Stimulated activated CD4-positive, alpha-beta T cell treated with anti-CD3 and anti-CD28 coated beads, TNF-alpha, amount 100 ng/mL, for 4 hours (primary cell): ENCODE measurements at regions not wholly inside any gene's neighbourhood (a gene's known extent, or its start where the extent isn't known, plus 50 kb on each side); places are given as distances from the start of the nearest gene placed in this dataset.

ENCODE experiments used
- DNase-seq, 3 experiments: peaks; one replicate each; pipeline ENCODE4 v3.0.0-alpha.2; 2020; ENCODE audit warnings: low read depth in 3 of 3

GRCh38 chr3:177742273-177742672 is 545.0 kb upstream of the TBL1XR1 start:
- no peak for DNase-seq

DNA sequence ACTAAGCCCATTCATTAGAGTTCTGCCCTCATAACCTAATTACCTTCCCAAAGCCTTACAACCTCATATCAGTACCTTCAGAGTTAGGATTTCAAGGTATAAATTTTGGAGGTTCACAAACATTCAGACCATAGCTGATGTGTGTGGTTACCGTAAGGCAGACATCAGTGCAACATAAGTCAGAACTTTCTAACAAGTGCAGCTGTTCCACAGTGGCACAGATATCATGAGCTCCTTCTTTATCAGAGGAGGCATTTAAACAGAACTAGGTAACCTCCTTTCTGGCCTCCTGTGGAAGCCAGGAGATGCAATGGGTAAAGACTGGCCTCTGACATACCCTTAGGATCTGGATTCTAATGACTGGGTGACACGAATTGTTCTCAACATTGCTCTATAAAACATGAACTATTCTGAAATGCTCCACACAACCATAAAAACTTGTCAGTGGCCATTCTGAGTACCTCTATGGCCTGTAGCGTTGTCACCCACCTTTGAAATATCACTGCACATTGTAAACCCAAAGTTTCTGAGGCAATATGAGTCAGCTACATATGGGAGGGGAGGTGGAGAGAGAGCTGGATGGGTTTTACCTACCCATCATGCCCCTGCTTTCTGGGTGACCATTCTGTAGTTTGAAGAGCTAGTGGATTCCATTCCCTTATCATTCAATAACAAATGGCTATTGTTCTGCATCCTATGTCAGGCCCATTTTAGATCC is 546.0 kb upstream of the TBL1XR1 start:
- DNase-seq, result no peak

- no peak for DNase-seq
Measured at GRCh38 chr3:177744873-177745606, 547.8 kb upstream of the TBL1XR1 start.

DNA sequence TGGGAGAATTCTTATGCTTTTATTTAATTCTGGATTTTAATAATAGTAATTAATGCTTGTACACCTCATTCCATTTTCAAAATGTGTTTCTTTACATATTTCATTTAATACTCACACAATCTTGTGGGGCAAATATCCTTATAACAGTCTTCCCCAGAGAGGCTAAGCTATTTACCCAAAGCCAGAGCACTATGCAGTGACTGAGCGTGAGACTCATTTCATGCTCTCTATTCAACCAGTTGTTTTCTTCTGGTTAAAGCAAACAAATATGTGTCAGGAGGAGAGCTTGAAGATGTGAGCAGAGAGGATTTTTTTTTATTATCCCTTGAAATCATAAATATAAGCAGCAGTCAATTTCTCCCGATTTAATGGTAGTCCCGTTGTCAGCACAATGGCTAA is 548.3 kb upstream of the TBL1XR1 start:
- no peak for DNase-seq

- DNase-seq, result no peak
Measured at GRCh38 chr3:177746337-177746933, 549.2 kb upstream of the TBL1XR1 start.

DNA sequence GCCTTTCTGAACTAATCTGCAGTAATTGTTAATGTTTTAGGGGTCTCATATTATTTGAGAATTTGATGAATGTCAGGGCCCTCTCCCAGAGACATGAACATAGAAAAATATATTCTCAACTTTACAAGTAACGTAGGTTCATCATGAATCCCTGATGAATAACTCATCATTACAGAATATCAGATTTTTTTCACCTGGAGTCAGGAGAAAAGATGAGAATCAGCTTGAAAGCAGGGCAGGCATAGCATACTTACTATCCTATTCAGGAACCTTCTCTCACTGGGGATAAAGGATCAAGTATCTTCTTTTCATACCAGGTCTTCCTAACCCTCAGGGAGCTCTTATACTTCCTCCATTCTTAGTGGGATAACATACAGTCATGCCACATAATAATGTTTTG is 552.6 kb upstream of the TBL1XR1 start:
- DNase-seq, result no peak

DNA sequence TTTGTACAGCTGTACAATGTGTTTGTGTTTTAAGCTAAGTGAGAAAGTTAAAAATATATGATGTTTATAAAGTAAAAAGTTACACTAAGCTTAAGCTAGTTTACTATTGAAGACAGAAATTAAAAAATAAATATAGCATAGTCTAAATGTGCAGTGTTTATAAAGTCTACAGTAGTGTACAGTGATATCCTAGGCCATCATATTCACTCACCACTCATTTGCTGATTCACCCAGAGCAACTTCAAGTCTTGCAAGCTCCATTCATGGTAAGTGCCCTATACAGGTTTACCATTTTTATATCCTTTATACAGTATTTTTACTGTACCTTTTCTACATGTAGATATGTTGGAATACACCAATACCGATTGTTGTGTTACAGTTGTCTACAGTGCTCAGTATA is 553.2 kb upstream of the TBL1XR1 start:
- DNase-seq, result no peak

DNA sequence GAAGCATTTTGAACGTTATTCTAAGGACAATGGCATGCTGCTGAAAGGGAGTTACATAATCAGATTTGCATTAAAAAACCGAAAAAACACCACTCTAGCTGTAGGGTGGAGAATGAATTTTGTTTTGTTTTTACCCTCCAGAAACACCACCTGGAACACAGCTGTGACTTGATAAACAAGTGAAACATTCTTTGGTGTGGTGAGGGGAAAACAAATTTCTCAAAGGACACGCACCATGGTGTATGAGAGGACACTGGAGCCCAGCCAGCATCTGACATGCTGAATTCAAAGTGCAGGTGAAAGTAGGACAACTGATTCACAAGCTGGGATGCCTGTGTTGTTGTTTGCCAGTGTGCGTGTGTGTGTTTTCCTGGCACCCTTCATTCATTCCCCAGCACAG is 554.5 kb upstream of the TBL1XR1 start:
- no peak for DNase-seq

- DNase-seq, result no peak
Measured at GRCh38 chr3:177752831-177753230, 555.5 kb upstream of the TBL1XR1 start.

- no peak for DNase-seq
Measured at GRCh38 chr3:177753451-177754155, 556.3 kb upstream of the TBL1XR1 start.

DNA sequence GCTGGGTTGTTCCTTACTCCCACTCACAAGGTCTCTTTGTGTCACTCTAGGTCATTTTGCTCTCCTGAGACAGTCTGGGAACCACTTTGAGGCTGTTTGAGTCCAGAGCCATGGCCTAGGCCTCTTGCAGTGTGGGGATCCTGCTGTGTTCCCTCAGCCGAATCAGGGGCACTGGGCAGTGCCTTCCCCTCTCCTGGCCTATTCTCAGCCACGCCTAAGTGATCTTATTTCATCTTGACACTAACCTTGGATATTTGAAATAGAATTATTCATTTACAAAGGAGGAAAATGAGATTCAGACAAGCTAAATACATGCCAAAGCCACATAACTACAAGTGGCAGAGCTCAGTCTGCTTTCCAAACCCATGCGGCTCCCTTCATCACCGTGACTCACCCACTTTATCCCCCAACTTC is 557.2 kb upstream of the TBL1XR1 start:
- DNase-seq, result no peak

- DNase-seq, result no peak
Measured at GRCh38 chr3:177758126-177758525, 560.8 kb upstream of the TBL1XR1 start.

DNA sequence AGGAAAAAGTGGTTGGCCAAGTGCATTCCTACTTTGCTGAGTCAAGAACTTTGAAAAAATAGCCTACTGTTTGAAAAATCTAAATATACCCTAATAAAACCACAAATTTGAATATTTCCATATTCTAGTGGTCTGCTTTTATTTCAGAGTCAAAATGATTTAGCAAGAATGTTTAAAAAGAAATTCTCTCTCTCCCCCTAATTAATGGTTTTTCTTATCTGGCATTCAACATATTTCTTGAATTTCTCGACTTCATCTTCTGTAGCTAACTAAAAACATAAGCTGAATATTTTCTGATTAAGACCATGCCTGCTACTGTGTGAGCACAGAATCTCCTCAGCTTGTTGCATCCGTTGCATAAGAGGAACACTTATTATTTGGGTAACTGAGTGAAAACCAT is 563.5 kb upstream of the TBL1XR1 start:
- DNase-seq, result no peak

DNA sequence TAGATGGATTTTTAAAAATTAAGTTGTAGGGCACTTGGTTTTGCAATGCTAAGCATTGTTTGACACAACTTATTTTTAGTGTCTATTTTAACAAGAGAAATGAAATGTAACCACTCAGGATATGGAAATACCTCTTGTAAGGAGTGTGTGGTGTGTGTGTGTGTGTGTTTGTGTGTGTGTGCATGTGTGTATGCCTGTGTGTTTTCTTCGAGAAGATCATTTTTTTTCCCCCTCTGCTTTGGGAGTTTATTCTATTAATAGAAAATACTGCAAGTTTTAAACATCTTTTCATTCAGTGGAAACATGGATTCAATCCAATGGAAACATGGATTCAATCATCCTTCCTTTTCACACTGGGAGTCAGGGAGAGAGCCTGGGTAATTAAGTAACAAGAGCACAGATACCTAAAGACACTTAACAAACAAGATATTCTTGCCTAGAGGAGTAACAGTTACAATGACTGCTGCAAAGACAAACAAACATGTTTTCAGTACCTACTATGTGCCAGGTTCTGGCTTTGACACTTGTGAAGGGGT is 567.2 kb upstream of the TBL1XR1 start:
- DNase-seq, result no peak

- DNase-seq, result no peak
Measured at GRCh38 chr3:177764933-177765332, 567.7 kb upstream of the TBL1XR1 start.

- no peak for DNase-seq
Measured at GRCh38 chr3:177770383-177771230, 573.3 kb upstream of the TBL1XR1 start.

- DNase-seq, result no peak
Measured at GRCh38 chr3:177771780-177772179, 574.5 kb upstream of the TBL1XR1 start.

DNA sequence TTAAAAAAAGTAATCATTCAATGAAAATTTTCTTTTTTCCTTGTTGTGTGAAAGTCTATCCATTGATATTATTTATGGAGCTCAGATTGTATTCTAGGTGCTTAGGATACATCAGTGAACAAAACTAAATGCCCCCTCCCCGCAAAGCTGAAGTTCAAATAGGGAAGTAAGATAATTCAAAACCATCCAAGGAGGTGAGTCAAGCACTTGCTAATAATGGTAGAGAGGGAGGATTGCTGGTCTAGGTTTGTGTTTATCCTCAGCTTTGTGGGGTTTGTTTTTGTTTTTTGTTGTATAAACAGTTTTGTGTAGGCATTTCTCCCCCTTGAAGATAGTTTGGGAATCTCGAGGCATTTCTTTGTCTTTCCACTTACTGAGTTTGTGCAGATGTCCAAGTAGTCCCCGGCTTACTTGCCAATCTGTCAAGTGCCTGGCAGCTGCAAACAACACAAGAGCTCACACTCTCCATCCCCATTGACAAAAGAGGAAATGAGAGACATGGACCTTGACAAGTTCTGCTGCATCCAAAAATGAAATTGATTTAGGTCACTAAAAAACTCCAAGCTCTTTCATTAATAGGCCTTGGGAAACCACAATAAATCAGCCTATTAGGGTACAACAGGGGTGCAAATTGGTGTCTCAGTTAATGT is 575.8 kb upstream of the TBL1XR1 start:
- no peak for DNase-seq

- DNase-seq, result no peak
Measured at GRCh38 chr3:177773717-177774116, 576.4 kb upstream of the TBL1XR1 start.

- DNase-seq, result no peak
Measured at GRCh38 chr3:177776661-177777101, 579.4 kb upstream of the TBL1XR1 start.

- DNase-seq, result peak in 1 of 3 experiments; percentile 4
Measured at GRCh38 chr3:177777699-177778098, 580.4 kb upstream of the TBL1XR1 start.
